B cell (primary cell): ENCODE measurements at regions not wholly inside any gene's neighbourhood (a gene's known extent, or its start where the extent isn't known, plus 50 kb on each side); places are given as distances from the start of the nearest gene placed in this dataset.

Experiments
- ATAC-seq: fragments of 200-7000 bp; cut with Tn5 transposase; one replicate; pipeline ENCODE4 v1.10.0; 2021; ENCODE audit warnings: low read depth, mild to moderate bottlenecking, moderate number of reproducible peaks, moderate library complexity
- CTCF ChIA-PET: fragments of 350-600 bp; sonication (Branson Sonifier 250); formaldehyde crosslinking; loops from one replicate; lab custom pipeline; 2021; ENCODE audit warnings: antibody characterized with exemption, inconsistent platforms; lab: Charles Lee
- POLR2A ChIA-PET: fragments of 350-600 bp; sonication (Branson Sonifier 250); formaldehyde crosslinking; loops from one replicate; lab custom pipeline; 2021; ENCODE audit warnings: antibody characterized with exemption; lab: Charles Lee
- DNase-seq: peaks from one replicate; pipeline ENCODE4 v3.0.0; 2013
- H2AFZ ChIP-seq: 2 replicates; pipeline ENCODE4 v1.6.1; 2012; ENCODE audit warnings: mild to moderate bottlenecking, low read depth, low read length; ENCODE audit not compliant: insufficient read depth, poor library complexity, severe bottlenecking
- H3K27ac ChIP-seq, 2 donors: 1 replicate in 1 of 2; 2 replicates in 1 of 2; pipeline ENCODE4 v1.5.1; 2012 to 2013; ENCODE audit warnings: low read length in 2 of 2, mild to moderate bottlenecking in 2 of 2, moderate library complexity in 1 of 2
- H3K27me3 ChIP-seq, 4 experiments: fragments of 200-600 bp in 1 of 4; sonication (generic) in 1 of 4; replicated peaks in 1 of 4; 1 replicate in 2 of 4; 2 replicates in 2 of 4; pipeline versions ENCODE4 v1.6.1 to v1.7.0; 2013 to 2016; ENCODE audit warnings: low read length in 3 of 4, mild to moderate bottlenecking in 2 of 4, mixed read lengths in 1 of 4, moderate library complexity in 1 of 4; ENCODE audit not compliant: insufficient read depth in 4 of 4, control insufficient read depth in 3 of 4; ENCODE audit errors: control extremely low read depth in 1 of 4
- H3K36me3 ChIP-seq, 2 experiments: replicated peaks in 1 of 2; 1 replicate in 1 of 2; 2 replicates in 1 of 2; pipeline versions ENCODE4 v1.6.1 to v1.7.1; 2013; ENCODE audit warnings: low read length in 1 of 2; ENCODE audit not compliant: insufficient read depth in 2 of 2, control insufficient read depth in 1 of 2; ENCODE audit errors: control extremely low read depth in 1 of 2, extremely low read depth in 1 of 2
- H3K4me1 ChIP-seq, 2 donors: fragments of 200-600 bp in 1 of 2; sonication (generic) in 1 of 2; 1 replicate in 1 of 2; 2 replicates in 1 of 2; pipeline versions ENCODE4 v1.5.1 to v1.6.1; 2013 to 2017; ENCODE audit warnings: low read length in 2 of 2; ENCODE audit not compliant: control insufficient read depth in 2 of 2, insufficient read depth in 2 of 2
- H3K4me2 ChIP-seq: replicated peaks from 2 replicates; pipeline ENCODE3; 2012; ENCODE audit warnings: mild to moderate bottlenecking, low read depth, low read length; ENCODE audit not compliant: poor library complexity, severe bottlenecking
- H3K4me3 ChIP-seq, 5 experiments: fragments of 200-600 bp in 1 of 5; sonication (generic) in 1 of 5; 1 replicate in 3 of 5; 2 replicates in 2 of 5; pipeline versions ENCODE4 v1.5.1 to v1.7.0; 2011 to 2016; ENCODE audit warnings: low read length in 4 of 5, mild to moderate bottlenecking in 4 of 5, low read depth in 2 of 5, control low read depth in 1 of 5, moderate library complexity in 1 of 5; ENCODE audit not compliant: insufficient read depth in 1 of 5; ENCODE audit errors: control extremely low read depth in 1 of 5, extremely low read depth in 1 of 5
- H3K79me2 ChIP-seq: fragments of 200-600 bp; sonication (generic); one replicate; pipeline ENCODE4 v1.6.0; 2016; ENCODE audit warnings: low read length; ENCODE audit not compliant: control insufficient read depth, insufficient read depth
- H3K9ac ChIP-seq: fragments of 200-600 bp; sonication (generic); 2 replicates; pipeline ENCODE4 v1.6.1; 2017; ENCODE audit warnings: mild to moderate bottlenecking, low read length, moderate library complexity
- H3K9me3 ChIP-seq, 3 donors: one replicate each; pipeline versions ENCODE4 v1.6.1 to v1.7.1; 2013; ENCODE audit warnings: low read length in 2 of 3; ENCODE audit not compliant: control insufficient read depth in 2 of 3, insufficient read depth in 1 of 3; ENCODE audit errors: control extremely low read depth in 1 of 3
- H4K20me1 ChIP-seq: 2 replicates; pipeline ENCODE4 v1.6.0; 2012; ENCODE audit warnings: mild to moderate bottlenecking, low read length; ENCODE audit not compliant: insufficient read depth, control insufficient read depth, poor library complexity, severe bottlenecking
- H3K27ac Mint-ChIP-seq: one replicate; pipeline ENCODE4 v1.8.0; 2021; ENCODE audit warnings: mixed read lengths
- H3K27me3 Mint-ChIP-seq: one replicate; pipeline ENCODE4 v1.8.0; 2021; ENCODE audit warnings: mixed read lengths
- H3K4me1 Mint-ChIP-seq: one replicate; pipeline ENCODE4 v1.8.0; 2021; ENCODE audit warnings: mixed read lengths
- H3K4me3 Mint-ChIP-seq: one replicate; pipeline ENCODE4 v1.8.0; 2021; ENCODE audit warnings: mixed read lengths
- H3K9me3 Mint-ChIP-seq: one replicate; pipeline ENCODE4 v1.8.0; 2022; ENCODE audit warnings: mixed read lengths; ENCODE audit not compliant: insufficient read depth
- CTCF ChIP-seq: fragments of 200-600 bp; IDR thresholded peaks from one replicate; pipeline ENCODE4 v1.8.0; 2022; ENCODE audit warnings: antibody characterized with exemption, mild to moderate bottlenecking
- EZH2 ChIP-seq: IDR thresholded peaks from 2 replicates; pipeline ENCODE4 v1.6.1; 2012; ENCODE audit warnings: borderline replicate concordance, low read depth, mild to moderate bottlenecking, moderate library complexity, low read length; ENCODE audit not compliant: insufficient read depth, poor library complexity, severe bottlenecking
- WGBS: methylation state at CpG from one replicate; pipeline ENCODE4 v1.1.5; 2013; ENCODE audit warnings: missing lambda C conversion rate; ENCODE audit not compliant: insufficient coverage; 5-methylcytosine and 5-hydroxymethylcytosine counted together
- intact Hi-C: fragments of 100-400 bp; cut with micrococcal nuclease; formaldehyde crosslinking; loops from one replicate; pipeline ENCODE4 v1.10.0; 2022

DNA sequence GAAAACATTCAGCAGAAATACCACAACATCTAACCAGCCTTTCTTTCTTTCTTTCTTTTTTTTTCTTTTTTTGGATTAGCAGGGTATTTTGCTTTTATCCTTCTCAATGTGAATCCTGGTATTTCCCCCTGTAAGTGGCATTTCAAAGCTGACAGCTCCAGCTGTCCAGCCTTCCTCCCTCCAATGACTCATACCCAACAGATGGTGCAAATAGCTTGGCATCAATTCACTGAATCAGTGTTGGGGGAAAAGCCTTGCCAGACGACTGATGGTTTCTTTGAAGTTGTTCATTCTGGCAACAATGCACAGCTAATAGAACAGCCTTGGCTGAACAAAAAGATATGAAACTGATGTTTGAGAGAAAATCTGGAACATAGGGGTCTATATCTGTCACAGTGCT is 316.8 kb upstream of the STEAP1 start:
- H4K20me1 ChIP-seq: no peaks in the 10 kb centered on the region
- no peak for DNase-seq
- H2AFZ ChIP-seq: no peak overlapping the region
- intact Hi-C loops: no loop called here
- Mint-ChIP-seq H3K4me1 (no peaks in the 10 kb centered on the region), H3K27ac (no peak overlapping the region), H3K9me3 (no peaks in the 10 kb centered on the region), H3K4me3 (no peak overlapping the region), H3K27me3 (no peaks in the 10 kb centered on the region)
- CTCF ChIA-PET: no interaction called here
- no peak overlapping the region for H3K9ac ChIP-seq
- WGBS: 63% methylated on average over 1 of the region's 1 CpG
- ATAC-seq: no peak
- H3K4me2 ChIP-seq: no peak overlapping the region
- H3K27me3 ChIP-seq: no peaks in the 10 kb centered on the region
- POLR2A ChIA-PET: no interaction called here
- TF ChIP-seq EZH2: no peak
- TF ChIP-seq CTCF: no peak
- no peaks in the 10 kb centered on the region for H3K36me3 ChIP-seq
- H3K4me1 ChIP-seq: no peaks in the 10 kb centered on the region
- no peaks in the 10 kb centered on the region for H3K79me2 ChIP-seq
- H3K27ac ChIP-seq: no peak overlapping the region
- no peak overlapping the region for H3K4me3 ChIP-seq
- peaks cover 0 to 4% (median 0%) of the 10 kb centered on the region in 3 donors for H3K9me3 ChIP-seq

DNA sequence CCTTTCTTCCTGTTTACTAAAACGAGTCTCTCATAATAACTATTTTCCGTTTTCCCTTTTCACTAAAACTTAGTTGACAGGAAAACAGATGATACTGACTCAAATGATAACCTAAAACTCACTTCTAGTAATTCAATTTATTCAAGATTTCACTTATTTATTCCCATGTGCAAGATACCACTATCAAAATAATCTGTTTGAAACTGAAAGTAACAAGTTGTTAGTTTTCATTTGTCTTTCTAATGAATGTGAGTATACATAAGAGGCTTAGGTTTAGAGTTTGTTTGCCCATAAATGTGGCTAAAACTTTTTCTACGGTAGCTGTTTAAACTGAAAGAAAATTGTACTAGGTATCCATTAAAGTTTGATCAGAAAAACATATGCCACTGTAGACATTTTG is 314.9 kb upstream of the STEAP1 start:
- H3K36me3 ChIP-seq: no peaks in the 10 kb centered on the region
- DNase-seq: no peak
- TF ChIP-seq EZH2: no peak
- no peaks in the 10 kb centered on the region for H3K4me1 Mint-ChIP-seq
- ChIA-PET CTCF (no interaction called here), POLR2A (no interaction called here)
- no peak overlapping the region for H3K4me3 ChIP-seq
- H3K9me3 ChIP-seq: peaks cover 0 to 4% (median 0%) of the 10 kb centered on the region in 3 donors
- no peak overlapping the region for H3K9ac ChIP-seq
- H3K27ac ChIP-seq: no peak overlapping the region
- H3K27me3 Mint-ChIP-seq: no peaks in the 10 kb centered on the region
- no peaks in the 10 kb centered on the region for H4K20me1 ChIP-seq
- no peaks in the 10 kb centered on the region for H3K4me1 ChIP-seq
- ATAC-seq: no peak
- no peak overlapping the region for H3K4me3 Mint-ChIP-seq
- no peak overlapping the region for H3K4me2 ChIP-seq
- no peaks in the 10 kb centered on the region for H3K9me3 Mint-ChIP-seq
- no peaks in the 10 kb centered on the region for H3K79me2 ChIP-seq
- no peak overlapping the region for H2AFZ ChIP-seq
- WGBS: 52% methylated on average over 2 of the region's 3 CpGs
- intact Hi-C loops: no loop called here
- no peak overlapping the region for H3K27ac Mint-ChIP-seq
- H3K27me3 ChIP-seq: no peaks in the 10 kb centered on the region
